Stomach (tissue), 8 donors: ENCODE measurements at regions not wholly inside any gene's neighbourhood (a gene's known extent, or its start where the extent isn't known, plus 50 kb on each side); places are given as distances from the start of the nearest gene placed in this dataset.

Experiments used
- DNase-seq, 2 donors: peaks; one replicate each; pipeline versions ENCODE4 v3.0.0 to v3.0.0-alpha.2; 2013 to 2019
- H3K27ac ChIP-seq, 5 donors: fragments of 200-600 bp in 4 of 5; sonication (generic) in 4 of 5; one replicate each; pipeline ENCODE4 v1.5.1; 2013 to 2019; ENCODE audit warnings: mild to moderate bottlenecking in 1 of 5, moderate library complexity in 1 of 5
- H3K27me3 ChIP-seq, 3 donors: fragments of 200-600 bp; sonication (generic); one replicate each; pipeline ENCODE4 v1.5.1; 2017 to 2019; ENCODE audit warnings: mixed run types in 1 of 3
- H3K36me3 ChIP-seq, 4 donors: fragments of 200-600 bp; sonication (generic); 1 replicate in 3 of 4; 2 replicates in 1 of 4; pipeline ENCODE4 v1.5.1; 2016 to 2019
- H3K4me1 ChIP-seq, 4 donors: fragments of 200-600 bp; sonication (generic); one replicate each; pipeline ENCODE4 v1.5.1; 2016 to 2019
- H3K4me3 ChIP-seq, 4 donors: fragments of 200-600 bp; sonication (generic) in 3 of 4; one replicate each; pipeline ENCODE4 v1.5.1; 2016 to 2019; ENCODE audit warnings: mild to moderate bottlenecking in 1 of 4
- H3K9me3 ChIP-seq, 4 donors: fragments of 200-600 bp; sonication (generic); one replicate each; pipeline ENCODE4 v1.5.1; 2016 to 2019
- EP300 ChIP-seq: sonication (generic); formaldehyde crosslinking; IDR thresholded peaks from one replicate; pipeline ENCODE4 v1.6.1; 2017; ENCODE audit warnings: antibody characterized with exemption
- POLR2A ChIP-seq, 4 donors: fragments of 450-650 bp; IDR thresholded peaks; one replicate each; pipeline ENCODE4 v1.6.1; 2016; ENCODE audit warnings: antibody characterized with exemption in 4 of 4, control low read depth in 2 of 4, mild to moderate bottlenecking in 1 of 4, moderate library complexity in 1 of 4
- POLR2AphosphoS5 ChIP-seq, 3 donors: sonication (generic); formaldehyde crosslinking; IDR thresholded peaks; one replicate each; pipeline ENCODE4 v1.6.1; 2016; ENCODE audit warnings: antibody characterized with exemption in 3 of 3
- WGBS, 5 donors: extraction: QIAGEN DNeasy Blood & Tissue Kit in 3 of 5; methylation state at CpG; one replicate each; pipeline versions ENCODE4 v1.1.5 to v1.1.7; 2013 to 2018; 5-methylcytosine and 5-hydroxymethylcytosine counted together
- intact Hi-C: fragments of 100-400 bp; cut with DNase I; formaldehyde crosslinking; loops from one replicate; pipeline ENCODE4 v1.15.1; 2023; ENCODE audit warnings: low total_unique reads
- TF ChIP-seq, protein P1 (sequence below), 7 experiments: fragments of 450-650 bp in 4 of 7; fragments of 200-600 bp in 3 of 7; sonication (generic) in 3 of 7; IDR thresholded peaks; one replicate each; pipeline ENCODE4 v1.5.1; 2016 to 2019; ENCODE audit warnings: antibody characterized with exemption in 7 of 7, control low read depth in 2 of 7, mild to moderate bottlenecking in 1 of 7
- donor health status: healthy with polysubstance abuse.
- donor health status: Bipolar disorder and iron deficiency.
- donor health status: healthy.

DNA sequence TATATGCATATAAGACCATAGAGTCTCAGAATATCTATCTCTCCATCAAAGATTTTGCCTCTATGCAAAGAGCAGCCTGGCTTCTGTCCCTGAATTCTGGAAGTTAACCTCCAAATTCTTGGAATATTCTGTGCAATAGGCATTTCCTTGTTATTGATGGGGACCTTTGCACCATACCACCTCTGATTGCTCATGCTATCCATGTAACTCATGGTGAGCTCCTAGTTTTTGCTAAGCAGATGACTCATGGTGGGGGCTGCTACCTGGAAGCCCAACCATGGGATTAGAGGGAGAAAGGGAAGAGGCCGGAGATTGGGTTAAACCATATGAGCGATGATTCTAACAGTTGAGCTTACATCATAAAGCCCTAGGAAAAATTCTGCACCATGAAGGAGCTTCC, 310.2 kb upstream of the FIGN start:
- Histone ChIP-seq H3K27ac (no peak overlapping the region), H3K27me3 (no peaks in the 10 kb centered on the region), H3K9me3 (peaks cover 3 to 10% (median 8%) of the 10 kb centered on the region in 4 donors), H3K4me3 (no peak overlapping the region), H3K4me1 (no peaks in the 10 kb centered on the region), H3K36me3 (no peaks in the 10 kb centered on the region)
- TF ChIP-seq POLR2A (IDR thresholded peaks at IDR 0.05) (no peak), EP300 (no peak), POLR2AphosphoS5 (IDR thresholded peaks at IDR 0.05) (no peak)
- TF ChIP-seq, protein P1, sequence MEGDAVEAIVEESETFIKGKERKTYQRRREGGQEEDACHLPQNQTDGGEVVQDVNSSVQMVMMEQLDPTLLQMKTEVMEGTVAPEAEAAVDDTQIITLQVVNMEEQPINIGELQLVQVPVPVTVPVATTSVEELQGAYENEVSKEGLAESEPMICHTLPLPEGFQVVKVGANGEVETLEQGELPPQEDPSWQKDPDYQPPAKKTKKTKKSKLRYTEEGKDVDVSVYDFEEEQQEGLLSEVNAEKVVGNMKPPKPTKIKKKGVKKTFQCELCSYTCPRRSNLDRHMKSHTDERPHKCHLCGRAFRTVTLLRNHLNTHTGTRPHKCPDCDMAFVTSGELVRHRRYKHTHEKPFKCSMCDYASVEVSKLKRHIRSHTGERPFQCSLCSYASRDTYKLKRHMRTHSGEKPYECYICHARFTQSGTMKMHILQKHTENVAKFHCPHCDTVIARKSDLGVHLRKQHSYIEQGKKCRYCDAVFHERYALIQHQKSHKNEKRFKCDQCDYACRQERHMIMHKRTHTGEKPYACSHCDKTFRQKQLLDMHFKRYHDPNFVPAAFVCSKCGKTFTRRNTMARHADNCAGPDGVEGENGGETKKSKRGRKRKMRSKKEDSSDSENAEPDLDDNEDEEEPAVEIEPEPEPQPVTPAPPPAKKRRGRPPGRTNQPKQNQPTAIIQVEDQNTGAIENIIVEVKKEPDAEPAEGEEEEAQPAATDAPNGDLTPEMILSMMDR (IDR thresholded peaks at IDR 0.05), result no peak
- intact Hi-C loops, result no loop called here
- no peak for DNase-seq
- 73 to 97% (median 78%) methylated on average over 2 of the region's 2 CpGs for whole genome bisulfite sequencing, 5 donors

DNA sequence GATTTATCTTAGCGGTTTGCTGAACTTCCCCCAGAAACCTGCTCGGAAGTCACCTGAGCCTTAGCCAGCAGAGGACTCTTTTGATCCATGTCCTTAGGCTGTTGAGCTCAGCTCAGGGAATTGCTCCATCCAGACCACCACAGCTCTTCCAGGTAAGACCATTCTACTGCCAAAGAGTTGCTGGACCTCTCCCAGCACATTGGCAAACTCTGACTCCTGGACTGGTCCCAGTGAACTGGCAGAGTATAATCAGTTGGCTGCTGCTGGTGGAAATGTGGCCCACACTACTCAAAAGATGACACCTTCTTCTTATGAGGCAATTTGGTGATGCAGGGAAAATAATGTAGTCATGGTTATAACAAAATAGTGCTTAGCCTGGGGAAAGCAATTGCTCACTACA, 308.8 kb upstream of the FIGN start:
- Histone ChIP-seq H3K36me3 (no peaks in the 10 kb centered on the region), H3K27ac (no peak overlapping the region), H3K4me1 (no peaks in the 10 kb centered on the region), H3K9me3 (peaks cover 3 to 11% (median 8%) of the 10 kb centered on the region in 4 donors), H3K27me3 (no peaks in the 10 kb centered on the region), H3K4me3 (no peak overlapping the region)
- intact Hi-C loops, result no loop called here
- WGBS, 5 donors, result 85 to 91% (median 89%) methylated on average over 2 of the region's 2 CpGs
- TF ChIP-seq POLR2A (IDR thresholded peaks at IDR 0.05), result no peak
- TF ChIP-seq, protein P1 (IDR thresholded peaks at IDR 0.05), result no peak
- TF ChIP-seq EP300, result no peak
- no peak for TF ChIP-seq POLR2AphosphoS5 (IDR thresholded peaks at IDR 0.05)
- DNase-seq, result peak in 1 of 2 donors; percentile 13

DNA sequence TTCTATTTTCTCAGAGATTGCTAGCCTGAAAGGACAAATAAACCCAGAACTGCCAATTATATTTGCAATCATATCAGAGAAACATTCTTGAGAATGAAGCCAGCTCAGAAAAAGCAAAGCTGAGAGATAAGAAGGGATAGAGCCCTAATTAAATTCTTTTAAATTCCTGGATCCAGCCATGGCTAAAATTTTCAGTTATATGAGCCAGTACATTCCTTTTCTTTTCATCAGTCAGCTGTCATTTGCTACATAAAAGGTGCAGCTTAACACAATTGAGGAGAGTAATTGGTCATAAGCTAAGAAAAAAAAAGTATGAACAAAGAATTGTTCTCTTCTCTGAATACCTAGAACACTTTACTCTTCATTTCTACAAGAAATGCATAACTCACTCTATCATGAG, 303.5 kb upstream of the FIGN start:
- intact Hi-C loops, result no loop called here

DNA sequence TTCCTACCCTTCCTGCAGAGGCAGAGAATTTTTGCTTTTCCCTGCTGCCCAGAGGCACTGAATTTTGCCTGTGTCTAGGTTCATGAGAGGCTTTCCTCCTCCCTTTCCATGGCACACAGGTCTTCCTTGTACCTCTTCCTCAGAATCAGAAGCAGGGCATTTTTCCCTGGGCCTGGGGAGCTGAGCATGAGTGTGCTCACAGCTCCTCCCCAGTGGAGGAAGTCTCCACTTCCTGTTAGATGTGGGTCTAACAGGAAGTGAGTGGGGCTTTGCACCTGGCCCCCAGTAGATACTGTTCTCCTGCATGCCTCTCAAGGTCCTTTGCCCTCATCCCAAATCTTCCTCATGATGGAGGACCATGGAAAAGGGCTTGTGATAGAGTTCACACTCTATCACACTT, 297.2 kb upstream of the FIGN start:
- no peak overlapping the region for H3K27ac ChIP-seq
- no peaks in the 10 kb centered on the region for H3K36me3 ChIP-seq
- DNase-seq, result no peak
- H3K9me3 ChIP-seq, result no peaks in the 10 kb centered on the region
- H3K4me3 ChIP-seq, result no peak overlapping the region
- no peaks in the 10 kb centered on the region for H3K27me3 ChIP-seq
- TF ChIP-seq, protein P1 (IDR thresholded peaks at IDR 0.05), result no peak
- TF ChIP-seq POLR2A (IDR thresholded peaks at IDR 0.05), result no peak
- no peak for TF ChIP-seq EP300
- no peak for TF ChIP-seq POLR2AphosphoS5 (IDR thresholded peaks at IDR 0.05)
- intact Hi-C loops, result no loop called here
- no peaks in the 10 kb centered on the region for H3K4me1 ChIP-seq

More for the DNA sequence above, 303.5 kb upstream of the FIGN start:
- H3K36me3 ChIP-seq, result no peaks in the 10 kb centered on the region
- H3K9me3 ChIP-seq, result peaks cover 3 to 11% (median 8%) of the 10 kb centered on the region in 4 donors
- no peak for TF ChIP-seq POLR2AphosphoS5 (IDR thresholded peaks at IDR 0.05)
- no peak overlapping the region for H3K27ac ChIP-seq
- no peaks in the 10 kb centered on the region for H3K27me3 ChIP-seq
- no peak overlapping the region for H3K4me3 ChIP-seq
- H3K4me1 ChIP-seq, result no peaks in the 10 kb centered on the region
- DNase-seq, result no peak

DNA sequence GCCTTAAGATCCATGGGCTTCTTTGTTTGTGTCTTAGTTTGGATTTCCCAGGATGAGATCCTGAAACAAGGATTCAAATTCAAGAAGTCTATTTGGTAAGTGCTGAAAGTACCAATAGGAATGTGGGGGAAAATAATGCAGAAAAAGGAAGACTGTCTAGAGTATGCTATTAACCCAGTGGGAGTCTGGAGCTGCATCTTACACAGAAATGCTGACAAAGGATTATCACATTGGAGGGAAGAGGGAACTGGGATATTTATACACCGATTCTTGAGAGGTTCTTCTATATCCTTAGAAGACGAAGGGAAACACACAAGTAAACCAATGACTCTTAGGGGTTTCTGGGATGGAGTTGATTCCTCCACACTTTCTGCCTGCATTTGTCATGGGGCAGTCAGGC, 294.8 kb upstream of the FIGN start:
- DNase-seq, result no peak
- Histone ChIP-seq H3K4me3 (no peak overlapping the region), H3K27ac (no peak overlapping the region), H3K36me3 (no peaks in the 10 kb centered on the region), H3K27me3 (no peaks in the 10 kb centered on the region), H3K9me3 (no peaks in the 10 kb centered on the region), H3K4me1 (no peaks in the 10 kb centered on the region)
- TF ChIP-seq POLR2A (IDR thresholded peaks at IDR 0.05) (no peak), EP300 (no peak), POLR2AphosphoS5 (IDR thresholded peaks at IDR 0.05) (no peak)
- TF ChIP-seq, protein P1 (IDR thresholded peaks at IDR 0.05), result no peak
- 85 to 93% (median 92%) methylated on average over 2 of the region's 2 CpGs for WGBS, 5 donors
- intact Hi-C loops, result no loop called here
